LoVo (cell line): ENCODE measurements at regions not wholly inside any gene's neighbourhood (a gene's known extent, or its start where the extent isn't known, plus 50 kb on each side); places are given as distances from the start of the nearest gene placed in this dataset.
A peak's percentile ranks its signal among the peaks of the same experiment; 100 is the strongest.
"Not testable (repeated sequence)": the region's sequence is repeated elsewhere in the genome, so short reads cannot be mapped to it uniquely, and the experiment has no call there.

ENCODE experiments used
- DNase-seq: peaks from one replicate; pipeline ENCODE4 v3.0.0-alpha.2; 2016; ENCODE audit warnings: low spot score

GRCh38 chr13:52324831-52325230, 81.1 kb downstream of the THSD1 start:
- DNase-seq, result not testable (repeated sequence)

GRCh38 chr13:52319876-52320275, 86.1 kb downstream of the THSD1 start:
- DNase-seq, result no peak

DNA sequence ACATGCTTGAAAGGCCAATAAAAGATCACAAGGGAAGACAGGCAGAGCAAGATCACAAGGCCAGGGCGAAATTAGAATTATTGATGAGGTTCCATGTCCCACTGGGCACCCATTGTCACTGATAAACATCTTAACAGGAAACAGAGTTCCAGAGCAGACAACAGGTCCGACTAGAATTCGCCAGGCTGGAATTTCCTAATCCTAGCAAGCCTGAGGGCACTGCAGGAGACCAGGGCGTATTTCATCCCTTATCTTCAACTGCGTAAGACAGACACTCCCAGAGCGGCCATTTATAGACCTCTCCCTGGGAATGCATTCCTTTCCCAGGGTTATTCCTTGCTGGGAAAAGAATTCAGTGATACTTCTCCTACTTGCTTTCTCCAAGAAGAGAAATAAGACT, 96.1 kb downstream of the THSD1 start:
- not testable (repeated sequence) for DNase-seq

GRCh38 chr13:52306336-52306735, 99.6 kb downstream of the THSD1 start:
- not testable (repeated sequence) for DNase-seq

DNA sequence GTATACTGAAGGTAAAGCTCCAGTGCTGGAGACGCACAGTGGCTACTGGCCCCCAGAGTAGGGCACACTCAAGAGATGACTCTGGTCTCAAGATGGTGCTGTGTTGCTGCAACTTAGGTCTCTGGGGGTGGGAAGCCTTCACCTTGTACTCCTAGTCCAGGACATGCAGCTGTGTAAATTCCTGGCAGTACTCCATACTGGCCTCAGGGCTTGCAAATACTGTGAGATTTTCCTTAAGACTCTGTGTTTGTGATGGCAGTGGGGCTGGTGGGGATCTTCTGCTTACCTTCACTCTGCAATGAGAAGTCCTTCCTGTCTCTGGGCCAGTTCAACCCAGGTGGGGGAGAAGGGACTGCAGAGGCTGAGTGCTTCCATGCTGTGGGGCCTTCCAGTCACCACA, 102.9 kb downstream of the THSD1 start:
- DNase-seq, result not testable (repeated sequence)

GRCh38 chr13:52302688-52303087, 103.3 kb downstream of the THSD1 start:
- DNase-seq, result not testable (repeated sequence)

GRCh38 chr13:52301810-52302400, 104.1 kb downstream of the THSD1 start:
- not testable (repeated sequence) for DNase-seq

DNA sequence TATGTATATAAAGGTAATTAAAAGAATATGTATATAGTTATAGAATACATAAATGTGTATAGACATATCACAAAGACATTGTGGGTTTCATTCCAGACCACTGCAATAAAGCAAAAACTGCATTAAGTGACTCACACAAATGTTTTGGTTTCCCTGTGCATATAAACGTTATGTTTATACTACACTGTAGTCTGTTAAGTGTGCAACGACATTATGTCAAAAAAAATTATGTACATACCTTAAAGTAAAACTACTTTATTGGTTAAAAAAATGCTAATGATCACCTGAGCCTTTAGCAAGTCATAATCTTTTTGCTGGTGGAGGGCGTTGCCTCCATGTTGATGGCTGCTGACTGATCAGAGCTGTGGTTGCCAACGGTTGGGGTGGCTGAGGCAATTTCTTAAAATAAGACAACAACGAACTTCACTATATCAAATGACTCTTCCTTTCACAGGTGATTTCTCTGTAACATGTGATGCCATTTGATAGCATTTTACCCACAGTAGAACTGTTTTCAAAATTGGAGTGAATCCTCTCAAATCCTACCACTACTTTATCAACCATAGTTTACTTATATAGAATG, 107.8 kb downstream of the THSD1 start:
- DNase-seq, result not testable (repeated sequence)

DNA sequence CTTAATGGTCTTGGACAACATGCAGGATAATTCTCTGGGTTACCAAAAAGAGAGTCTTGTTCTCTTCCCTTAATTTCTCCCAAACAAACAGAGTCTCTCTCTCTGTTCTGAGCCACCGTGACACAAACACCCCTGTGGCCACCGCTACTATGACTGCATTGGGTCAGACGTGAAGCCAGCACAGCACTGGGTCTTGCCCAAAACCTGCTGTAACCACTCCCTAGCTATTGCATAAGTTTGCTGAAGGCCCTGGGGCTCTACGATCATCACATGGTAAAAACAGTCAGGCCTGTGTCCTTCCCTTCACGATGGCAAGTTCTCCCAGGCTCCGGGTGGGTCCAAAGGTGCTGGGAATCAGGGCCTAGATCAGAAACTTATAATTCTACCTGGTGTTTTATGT, 117.1 kb downstream of the THSD1 start:
- DNase-seq, result not testable (repeated sequence)

DNA sequence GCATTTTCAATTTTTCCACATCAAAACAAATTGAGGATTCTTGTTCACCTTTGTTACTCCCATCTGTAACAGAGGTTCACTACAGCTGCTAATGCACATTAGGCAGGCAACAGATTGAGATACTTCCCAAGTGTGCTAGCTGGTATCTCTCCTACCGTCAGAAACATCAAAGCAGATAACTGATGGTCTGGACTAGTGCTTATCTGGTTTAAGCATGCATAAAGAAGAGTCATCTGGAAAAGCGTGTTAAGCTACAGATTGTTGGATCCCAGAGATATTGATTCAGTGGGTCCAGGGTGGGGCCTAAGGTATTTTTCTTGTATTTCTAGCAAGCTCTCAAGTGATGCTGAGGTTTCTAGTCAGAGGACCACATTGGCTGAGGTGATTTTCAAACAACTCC, 122.0 kb upstream of the NEK3 start:
- DNase-seq, result not testable (repeated sequence)

GRCh38 chr13:52279408-52279807, 120.0 kb upstream of the NEK3 start:
- not testable (repeated sequence) for DNase-seq

DNA sequence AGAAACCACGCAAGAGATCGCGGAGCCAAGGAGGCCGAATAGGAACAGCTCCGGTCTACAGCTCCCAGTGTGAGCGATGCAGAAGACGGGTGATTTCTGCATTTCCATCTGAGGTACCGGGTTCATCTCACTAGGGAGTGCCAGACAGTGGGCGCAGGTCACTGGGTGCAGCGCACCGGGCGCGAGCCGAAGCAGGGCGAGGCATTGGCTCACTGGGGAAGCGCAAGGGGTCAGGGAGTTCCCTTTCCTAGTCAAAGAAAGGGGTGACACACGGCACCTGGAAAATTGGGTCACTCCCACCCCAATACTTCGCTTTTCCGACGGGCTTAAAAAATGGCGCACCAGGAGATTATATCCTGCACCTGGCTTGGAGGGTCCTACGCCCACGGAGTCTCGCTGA, 94.9 kb upstream of the NEK3 start:
- not testable (repeated sequence) for DNase-seq

DNA sequence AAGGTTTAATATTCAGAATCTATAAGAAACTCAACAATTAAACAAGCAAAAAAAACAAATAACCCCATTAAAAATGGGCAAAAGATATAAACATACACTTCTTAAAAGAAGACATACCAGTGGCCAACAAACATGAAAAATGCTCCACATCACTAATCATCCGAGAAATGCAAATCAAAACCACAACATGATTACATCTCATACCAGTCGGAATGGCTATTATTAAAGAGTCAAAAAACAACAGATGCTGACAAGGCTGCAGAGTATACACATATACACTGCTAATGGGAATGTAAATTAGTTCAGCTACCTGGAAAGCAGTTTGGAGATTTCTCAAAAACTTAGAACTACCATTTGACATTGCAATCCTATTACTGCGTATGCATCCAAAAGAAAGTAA, 81.4 kb upstream of the NEK3 start:
- DNase-seq, result not testable (repeated sequence)

GRCh38 chr13:52235900-52236595, 76.7 kb upstream of the NEK3 start:
- DNase-seq, result peak; percentile 71

- not testable (repeated sequence) for DNase-seq
Observed at GRCh38 chr13:52234928-52235327, 75.5 kb upstream of the NEK3 start.

DNA sequence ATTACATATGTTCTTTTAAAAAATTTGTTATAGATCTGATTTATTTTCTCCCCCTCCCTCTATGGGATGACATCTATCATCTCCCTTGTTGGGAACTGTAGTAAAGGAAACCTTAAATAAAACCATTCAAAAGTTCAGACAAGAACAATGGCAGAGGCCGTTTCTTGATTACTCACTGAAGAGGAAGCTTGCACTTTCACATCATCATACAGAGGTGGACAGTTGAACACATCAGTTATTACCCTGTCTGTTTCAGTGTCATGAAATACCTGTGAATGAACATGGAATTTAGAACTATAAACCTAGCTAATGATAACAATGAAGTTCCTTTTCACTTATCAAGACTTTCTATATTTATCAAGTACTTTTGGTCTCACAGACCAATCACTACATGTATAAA, 63.7 kb upstream of the NEK3 start:
- not testable (repeated sequence) for DNase-seq

- DNase-seq, result not testable (repeated sequence)
Observed at GRCh38 chr13:52213920-52214319, 54.5 kb upstream of the NEK3 start.

DNA sequence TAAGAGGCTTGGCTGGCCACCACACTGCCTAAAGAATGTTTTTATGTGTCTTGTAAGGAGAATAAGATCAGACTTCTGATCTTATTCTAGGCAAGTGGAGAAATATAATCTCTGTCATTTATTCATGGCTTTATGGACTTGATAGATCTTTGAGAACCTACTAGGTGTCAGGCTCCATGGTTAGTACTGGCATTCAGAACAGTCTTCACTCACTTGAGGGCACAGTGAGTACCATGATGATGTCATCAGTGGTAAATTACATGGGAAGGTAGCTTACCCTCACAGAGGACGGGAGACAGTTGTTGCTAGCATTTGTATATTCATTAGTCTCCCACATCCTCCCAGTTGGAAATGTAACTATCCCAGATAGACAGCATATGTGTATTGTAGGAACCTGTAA, 53.5 kb upstream of the NEK3 start:
- DNase-seq, result not testable (repeated sequence)

- DNase-seq, result not testable (repeated sequence)
Observed at GRCh38 chr13:52211416-52211776, 52.0 kb upstream of the NEK3 start.

DNA sequence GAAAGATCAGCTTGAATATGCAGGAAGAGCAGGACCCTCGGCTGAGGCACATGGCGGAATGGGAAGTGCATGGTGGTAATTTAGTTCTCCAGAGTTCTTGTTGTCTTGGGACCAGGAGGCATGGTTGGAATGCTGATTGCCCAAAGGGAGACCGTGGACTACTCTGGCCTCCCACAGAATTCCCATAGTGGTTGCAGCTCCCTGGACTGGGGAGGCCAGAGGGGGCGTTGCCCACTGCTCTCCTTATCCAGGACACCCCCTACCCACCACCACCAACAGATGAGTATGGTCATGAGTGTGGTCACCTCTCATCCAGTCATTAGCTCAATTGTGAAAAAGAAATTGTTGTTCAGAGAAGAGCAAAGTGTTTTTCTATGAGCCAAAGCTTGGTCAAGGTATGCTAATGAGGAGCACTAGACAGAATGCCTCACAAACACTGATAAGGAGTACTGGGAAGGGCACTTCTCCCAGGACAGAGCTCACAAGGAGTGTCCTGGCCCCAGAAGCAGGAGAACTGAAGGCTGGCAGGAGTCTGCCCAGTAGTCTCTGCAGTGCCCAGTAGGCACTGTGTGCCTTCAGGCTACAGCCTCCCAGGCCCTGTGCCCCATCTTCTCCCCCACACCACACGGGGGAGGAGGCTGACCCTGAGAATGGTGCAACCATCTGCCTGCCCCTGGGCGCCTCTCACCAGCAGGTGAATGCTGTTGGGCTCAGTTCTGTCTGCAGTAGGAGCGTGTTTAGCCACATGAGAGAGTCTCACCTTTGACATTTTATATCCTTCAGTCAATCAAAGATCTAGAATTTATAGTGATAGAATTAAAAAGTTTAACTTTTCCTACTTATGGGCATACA, 51.4 kb upstream of the NEK3 start:
- DNase-seq, result not testable (repeated sequence)
